AG04450 (cell line): ENCODE measurements at regions not wholly inside any gene's neighbourhood (a gene's known extent, or its start where the extent isn't known, plus 50 kb on each side); places are given as distances from the start of the nearest gene placed in this dataset.
"Not testable (repeated sequence)": the region's sequence is repeated elsewhere in the genome, so short reads cannot be mapped to it uniquely, and the experiment has no call there.

Source experiments
- CTCF ChIA-PET: fragments of 300-600, 350-600 bp; formaldehyde crosslinking; extraction: SDS; loops from one replicate; lab custom pipeline; 2022; ENCODE audit warnings: antibody characterized with exemption, inconsistent platforms; lab: Charles Lee
- POLR2A ChIA-PET: fragments of 350-600 bp; formaldehyde crosslinking; extraction: SDS; loops from one replicate; lab custom pipeline; 2021; ENCODE audit warnings: antibody characterized with exemption, inconsistent platforms; lab: Yijun Ruan, JAX
- DNase-seq: peaks from one replicate; pipeline ENCODE4 v3.0.0-alpha.2; 2011; ENCODE audit warnings: low read depth, low spot score
- H3K27ac ChIP-seq: one replicate; pipeline ENCODE4 v1.5.1; 2012; ENCODE audit warnings: low read depth, low read length, control low read depth
- H3K27me3 ChIP-seq: one replicate; pipeline ENCODE4 v1.6.0; 2012; ENCODE audit warnings: low read length; ENCODE audit not compliant: control insufficient read depth, insufficient read depth
- H3K4me3 ChIP-seq: 2 replicates; pipeline ENCODE4 v1.5.1; 2011; ENCODE audit warnings: mild to moderate bottlenecking, low read depth, low read length, control low read depth
- H3K9me3 ChIP-seq: 2 replicates; pipeline ENCODE4 v1.5.1; 2012; ENCODE audit warnings: low read length; ENCODE audit not compliant: control insufficient read depth, insufficient read depth
- TF ChIP-seq, protein P1 (sequence below): IDR thresholded peaks from 2 replicates; pipeline ENCODE4 v1.5.1; 2011; ENCODE audit warnings: low read depth, low read length, control low read depth, inconsistent platforms

DNA sequence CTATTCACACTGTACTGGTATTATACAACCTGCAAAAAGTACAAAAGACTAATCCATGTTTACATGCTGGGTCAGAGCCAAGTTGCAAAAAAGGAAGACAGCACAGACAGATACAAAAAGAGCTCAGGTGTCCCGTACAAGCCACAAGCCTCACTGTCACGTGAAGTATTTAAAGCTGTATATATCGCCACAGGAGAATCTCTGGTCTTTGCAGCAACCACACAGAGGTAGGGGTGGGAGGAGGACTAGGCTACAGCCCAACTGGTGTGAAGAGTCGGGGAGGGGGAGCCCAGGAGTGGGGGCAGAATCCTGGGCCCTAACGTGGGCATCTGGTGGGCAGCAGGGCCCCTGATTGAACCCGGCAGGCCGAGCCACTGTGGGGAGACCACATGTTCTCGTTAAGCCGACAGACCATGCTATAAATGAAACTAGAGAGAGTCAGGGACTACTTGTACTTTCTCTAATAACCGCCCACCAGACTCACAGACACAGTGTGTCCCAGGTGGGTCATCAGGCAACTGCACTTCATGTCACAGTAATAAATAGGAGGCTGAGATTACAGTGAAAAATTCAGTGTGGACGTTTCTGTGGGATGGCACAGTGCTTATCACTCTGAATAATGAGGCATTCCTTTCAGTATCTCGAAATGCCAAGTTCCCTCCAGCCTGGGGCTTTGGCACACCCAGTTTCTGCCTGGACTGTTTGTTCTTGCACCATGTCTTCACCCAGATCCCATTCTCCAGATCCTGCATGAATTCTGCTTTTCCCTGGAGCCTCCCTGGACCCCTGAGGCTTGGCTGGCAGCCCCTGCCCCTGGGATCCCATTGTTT lies 79.3 kb upstream of the SH3PXD2B start:
- no peak for DNase-seq
- TF ChIP-seq, protein P1, sequence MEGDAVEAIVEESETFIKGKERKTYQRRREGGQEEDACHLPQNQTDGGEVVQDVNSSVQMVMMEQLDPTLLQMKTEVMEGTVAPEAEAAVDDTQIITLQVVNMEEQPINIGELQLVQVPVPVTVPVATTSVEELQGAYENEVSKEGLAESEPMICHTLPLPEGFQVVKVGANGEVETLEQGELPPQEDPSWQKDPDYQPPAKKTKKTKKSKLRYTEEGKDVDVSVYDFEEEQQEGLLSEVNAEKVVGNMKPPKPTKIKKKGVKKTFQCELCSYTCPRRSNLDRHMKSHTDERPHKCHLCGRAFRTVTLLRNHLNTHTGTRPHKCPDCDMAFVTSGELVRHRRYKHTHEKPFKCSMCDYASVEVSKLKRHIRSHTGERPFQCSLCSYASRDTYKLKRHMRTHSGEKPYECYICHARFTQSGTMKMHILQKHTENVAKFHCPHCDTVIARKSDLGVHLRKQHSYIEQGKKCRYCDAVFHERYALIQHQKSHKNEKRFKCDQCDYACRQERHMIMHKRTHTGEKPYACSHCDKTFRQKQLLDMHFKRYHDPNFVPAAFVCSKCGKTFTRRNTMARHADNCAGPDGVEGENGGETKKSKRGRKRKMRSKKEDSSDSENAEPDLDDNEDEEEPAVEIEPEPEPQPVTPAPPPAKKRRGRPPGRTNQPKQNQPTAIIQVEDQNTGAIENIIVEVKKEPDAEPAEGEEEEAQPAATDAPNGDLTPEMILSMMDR = no peak
- ChIA-PET CTCF (no interaction called here), POLR2A (no interaction called here)
- H3K4me3 ChIP-seq = no peak overlapping the region
- peaks cover 25% of the 10 kb centered on the region for H3K27me3 ChIP-seq
- no peaks in the 10 kb centered on the region for H3K9me3 ChIP-seq
- no peak overlapping the region for H3K27ac ChIP-seq

DNA sequence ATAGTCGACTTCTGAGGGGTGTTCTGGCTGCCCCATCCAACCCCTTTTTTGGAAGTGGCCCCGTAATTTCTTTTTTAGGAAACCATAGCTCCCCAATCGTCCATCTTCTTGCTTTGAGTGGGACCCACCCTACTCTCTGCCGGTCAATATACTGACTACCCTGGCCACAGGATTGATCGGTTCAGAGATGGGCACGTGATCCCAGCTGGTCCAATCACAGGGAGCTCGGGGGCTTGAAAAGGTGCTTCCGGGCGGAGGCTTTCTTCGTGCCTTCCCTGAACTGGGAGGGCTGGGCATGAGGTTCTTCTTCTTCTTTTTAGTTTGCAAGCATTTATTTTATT lies 78.7 kb upstream of the SH3PXD2B start:
- TF ChIP-seq, protein P1 = no peak
- POLR2A ChIA-PET = no interaction called here
- Histone ChIP-seq H3K27me3 (peaks cover 25% of the 10 kb centered on the region), H3K27ac (no peak overlapping the region), H3K9me3 (no peaks in the 10 kb centered on the region; the same call in 1 of the 2 replicates), H3K4me3 (no peak overlapping the region)
- no peak for DNase-seq
- CTCF ChIA-PET = no interaction called here

DNA sequence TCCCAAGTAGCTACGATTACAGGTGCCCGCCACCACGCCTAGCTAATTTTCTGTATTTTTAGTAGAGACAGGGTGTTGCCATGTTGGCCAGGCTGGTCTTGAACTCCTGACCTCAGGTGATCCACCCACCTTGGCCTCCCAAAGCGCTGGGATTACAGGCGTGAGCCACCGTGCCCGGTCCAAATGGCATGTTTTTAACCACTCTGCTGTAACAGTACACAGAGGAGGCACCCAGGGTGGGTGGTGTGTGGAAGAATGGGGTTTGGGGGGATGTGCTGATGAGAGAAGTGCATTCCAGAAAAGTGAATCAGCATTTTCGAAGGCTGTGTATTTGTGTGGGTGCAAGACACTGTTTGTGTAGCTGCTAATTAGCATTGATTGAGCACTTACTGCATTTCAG lies 78.1 kb upstream of the SH3PXD2B start:
- H3K4me3 ChIP-seq, POLR2A ChIA-PET: not testable (repeated sequence)

DNA sequence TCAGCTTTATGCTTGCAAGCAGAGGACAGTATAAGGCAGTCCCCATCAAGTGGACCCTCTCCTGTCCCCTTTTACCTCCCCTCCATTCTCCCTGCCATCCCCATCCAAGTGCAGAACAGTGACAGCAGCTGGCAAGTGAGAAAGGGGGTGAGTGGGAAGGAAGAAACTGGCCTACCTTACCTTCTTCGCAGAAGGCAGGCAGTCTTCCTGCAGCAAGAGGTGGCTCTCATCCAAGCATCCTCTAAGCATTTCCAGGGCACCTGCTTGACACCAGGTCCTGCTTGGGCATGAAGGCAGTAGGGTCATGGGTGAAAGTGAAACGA lies 77.3 kb upstream of the SH3PXD2B start:
- CTCF ChIA-PET = interaction anchor here (0.7 to 1.6 kb wide), 3 partner anchors 11 to 165 kb away, joined by 3 to 4 read pairs (median 3); no protein-coding TSS in a partner anchor

More for the DNA sequence above, 78.1 kb upstream of the SH3PXD2B start:
- CTCF ChIA-PET = interaction anchor here (1.1 to 1.6 kb wide), 2 partner anchors 10 to 165 kb away, joined by 3 to 4 read pairs; no protein-coding TSS in a partner anchor
- H3K9me3 ChIP-seq, H3K27ac ChIP-seq, DNase-seq: not testable (repeated sequence)
- peaks cover 25% of the 10 kb centered on the region for H3K27me3 ChIP-seq

DNA sequence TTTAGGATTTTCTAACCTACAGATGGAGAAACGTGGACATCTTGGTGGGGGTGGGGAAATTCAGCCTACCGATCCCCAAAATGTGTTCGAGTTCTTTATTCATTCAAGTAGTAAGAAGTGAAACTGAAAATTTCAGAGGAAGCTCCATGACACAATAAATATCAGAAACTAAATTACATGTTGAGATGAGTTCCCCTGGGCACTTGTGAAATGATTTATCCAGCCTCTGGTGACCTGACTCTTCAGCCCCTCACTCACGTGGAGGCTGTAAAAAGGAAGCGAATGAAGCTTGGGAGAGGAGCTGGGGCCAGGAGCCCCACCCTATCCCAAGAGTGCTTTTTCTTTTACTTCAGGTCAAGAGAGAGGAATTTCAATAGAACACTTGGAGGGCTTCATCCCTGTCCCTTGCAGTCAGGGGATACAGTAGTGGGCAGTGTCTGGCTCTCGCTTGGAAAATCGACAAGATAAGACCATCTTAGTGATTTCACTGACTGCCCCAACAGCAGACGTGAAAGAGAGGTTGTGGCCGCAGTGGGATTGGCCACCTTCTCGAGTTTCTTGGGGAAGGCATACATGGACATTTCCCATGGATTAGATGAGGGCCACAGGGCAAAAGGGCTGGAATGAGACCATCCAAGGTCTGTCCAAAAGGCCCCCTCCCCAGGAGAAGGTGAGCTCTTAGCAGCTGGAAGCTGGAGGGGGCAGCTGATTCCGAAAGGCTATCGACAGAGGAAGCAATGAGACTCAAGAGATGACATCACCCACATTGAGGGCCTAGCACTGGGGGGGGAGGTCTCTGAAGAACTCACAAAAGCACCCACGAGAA lies 76.8 kb upstream of the SH3PXD2B start:
- ChIA-PET CTCF (interaction anchor here (0.7 to 1.6 kb wide), 2 partner anchors 11 to 33 kb away, joined by 3 to 4 read pairs; no protein-coding TSS in a partner anchor), POLR2A (no interaction called here)
- no peak for DNase-seq
- H3K27me3 ChIP-seq = peaks cover 28% of the 10 kb centered on the region
- H3K27ac ChIP-seq = no peak overlapping the region
- H3K4me3 ChIP-seq = no peak overlapping the region
- no peaks in the 10 kb centered on the region; the same call in 1 of the 2 replicates for H3K9me3 ChIP-seq
- TF ChIP-seq, protein P1 = no peak

More for the DNA sequence above, 77.3 kb upstream of the SH3PXD2B start:
- no peak for DNase-seq
- Histone ChIP-seq H3K4me3 (no peak overlapping the region), H3K27ac (no peak overlapping the region), H3K27me3 (peaks cover 27% of the 10 kb centered on the region), H3K9me3 (no peaks in the 10 kb centered on the region; the same call in 1 of the 2 replicates)
- POLR2A ChIA-PET = no interaction called here
- TF ChIP-seq, protein P1 = no peak
